ENCODE measurements at regions not wholly inside any gene's neighbourhood (a gene's known extent, or its start where the extent isn't known, plus 50 kb on each side); places are given as distances from the start of the nearest gene placed in this dataset.

- TF ChIP-seq, protein P1, sequence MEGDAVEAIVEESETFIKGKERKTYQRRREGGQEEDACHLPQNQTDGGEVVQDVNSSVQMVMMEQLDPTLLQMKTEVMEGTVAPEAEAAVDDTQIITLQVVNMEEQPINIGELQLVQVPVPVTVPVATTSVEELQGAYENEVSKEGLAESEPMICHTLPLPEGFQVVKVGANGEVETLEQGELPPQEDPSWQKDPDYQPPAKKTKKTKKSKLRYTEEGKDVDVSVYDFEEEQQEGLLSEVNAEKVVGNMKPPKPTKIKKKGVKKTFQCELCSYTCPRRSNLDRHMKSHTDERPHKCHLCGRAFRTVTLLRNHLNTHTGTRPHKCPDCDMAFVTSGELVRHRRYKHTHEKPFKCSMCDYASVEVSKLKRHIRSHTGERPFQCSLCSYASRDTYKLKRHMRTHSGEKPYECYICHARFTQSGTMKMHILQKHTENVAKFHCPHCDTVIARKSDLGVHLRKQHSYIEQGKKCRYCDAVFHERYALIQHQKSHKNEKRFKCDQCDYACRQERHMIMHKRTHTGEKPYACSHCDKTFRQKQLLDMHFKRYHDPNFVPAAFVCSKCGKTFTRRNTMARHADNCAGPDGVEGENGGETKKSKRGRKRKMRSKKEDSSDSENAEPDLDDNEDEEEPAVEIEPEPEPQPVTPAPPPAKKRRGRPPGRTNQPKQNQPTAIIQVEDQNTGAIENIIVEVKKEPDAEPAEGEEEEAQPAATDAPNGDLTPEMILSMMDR (IDR thresholded peaks at IDR 0.05), result no peak
- no peak for TF ChIP-seq POLR2A (IDR thresholded peaks at IDR 0.05)
Observed at GRCh38 chr2:45093181-45093580, 83.9 kb upstream of the SIX2 start.

All from ovary (tissue), 3 donors.